ENCODE measurements at regions not wholly inside any gene's neighbourhood (a gene's known extent, or its start where the extent isn't known, plus 50 kb on each side); places are given as distances from the start of the nearest gene placed in this dataset.
A peak's percentile ranks its signal among the peaks of the same experiment; 100 is the strongest.

GRCh38 chr13:40399756-40400155 is 266.7 kb downstream of the FOXO1 start:
- Histone ChIP-seq H3K4me1 (ENCODE audit: control insufficient read depth, insufficient read depth, low read length) (peaks cover 9% of the 10 kb centered on the region), H3K9ac (ENCODE audit: low read length in 2 of 2) (no peak overlapping the region), H3K27ac (ENCODE audit: low read length) (no peak overlapping the region), H3K27me3 (ENCODE audit: control insufficient read depth in 1 of 2, insufficient read depth in 2 of 2, low read length in 2 of 2) (no peaks in the 10 kb centered on the region), H3K9me3 (ENCODE audit: control insufficient read depth in 2 of 2, low read length in 2 of 2) (no peaks in the 10 kb centered on the region), H3K36me3 (ENCODE audit: control insufficient read depth in 2 of 2, insufficient read depth in 2 of 2, low read length in 2 of 2) (no peaks in the 10 kb centered on the region), H3K4me3 (ENCODE audit: low read length in 2 of 2) (no peak overlapping the region)

GRCh38 chr13:40401911-40402776 is 264.3 kb downstream of the FOXO1 start:
- H3K36me3 ChIP-seq (ENCODE audit: control insufficient read depth in 2 of 2, insufficient read depth in 2 of 2, low read length in 2 of 2): no peaks in the 10 kb centered on the region
- H3K4me1 ChIP-seq (ENCODE audit: control insufficient read depth, insufficient read depth, low read length): peaks cover 9% of the 10 kb centered on the region
- H3K9ac ChIP-seq (ENCODE audit: low read length in 2 of 2): no peak overlapping the region
- H3K9me3 ChIP-seq (ENCODE audit: control insufficient read depth in 2 of 2, low read length in 2 of 2): no peaks in the 10 kb centered on the region
- H3K27me3 ChIP-seq (ENCODE audit: control insufficient read depth in 1 of 2, insufficient read depth in 2 of 2, low read length in 2 of 2): no peaks in the 10 kb centered on the region
- H3K4me3 ChIP-seq (ENCODE audit: low read length in 2 of 2): peak overlapping the region; percentile 31 to 61
- no peak overlapping the region for H3K27ac ChIP-seq (ENCODE audit: low read length)

GRCh38 chr13:40402931-40403431 is 263.5 kb downstream of the FOXO1 start:
- no peaks in the 10 kb centered on the region for H3K9me3 ChIP-seq (ENCODE audit: control insufficient read depth in 2 of 2, low read length in 2 of 2)
- peaks cover 9% of the 10 kb centered on the region for H3K4me1 ChIP-seq (ENCODE audit: control insufficient read depth, insufficient read depth, low read length)
- peak overlapping the region in 1 of 2 donors; percentile 31 for H3K4me3 ChIP-seq (ENCODE audit: low read length in 2 of 2)
- H3K9ac ChIP-seq (ENCODE audit: low read length in 2 of 2): no peak overlapping the region
- H3K27me3 ChIP-seq (ENCODE audit: control insufficient read depth in 1 of 2, insufficient read depth in 2 of 2, low read length in 2 of 2): no peaks in the 10 kb centered on the region
- no peaks in the 10 kb centered on the region for H3K36me3 ChIP-seq (ENCODE audit: control insufficient read depth in 2 of 2, insufficient read depth in 2 of 2, low read length in 2 of 2)
- peak overlapping the region; percentile 37 for H3K27ac ChIP-seq (ENCODE audit: low read length)

GRCh38 chr13:40403509-40404241 is 262.8 kb downstream of the FOXO1 start:
- H3K4me3 ChIP-seq (ENCODE audit: low read length in 2 of 2): no peak overlapping the region
- no peaks in the 10 kb centered on the region for H3K9me3 ChIP-seq (ENCODE audit: control insufficient read depth in 2 of 2, low read length in 2 of 2)
- H3K27ac ChIP-seq (ENCODE audit: low read length): peak overlapping the region; percentile 37
- H3K9ac ChIP-seq (ENCODE audit: low read length in 2 of 2): no peak overlapping the region
- no peaks in the 10 kb centered on the region for H3K27me3 ChIP-seq (ENCODE audit: control insufficient read depth in 1 of 2, insufficient read depth in 2 of 2, low read length in 2 of 2)
- peaks cover 9% of the 10 kb centered on the region for H3K4me1 ChIP-seq (ENCODE audit: control insufficient read depth, insufficient read depth, low read length)
- no peaks in the 10 kb centered on the region for H3K36me3 ChIP-seq (ENCODE audit: control insufficient read depth in 2 of 2, insufficient read depth in 2 of 2, low read length in 2 of 2)

- Histone ChIP-seq H3K27me3 (ENCODE audit: control insufficient read depth in 1 of 2, insufficient read depth in 2 of 2, low read length in 2 of 2) (no peaks in the 10 kb centered on the region), H3K9ac (ENCODE audit: low read length in 2 of 2) (no peak overlapping the region), H3K4me1 (ENCODE audit: control insufficient read depth, insufficient read depth, low read length) (peaks cover 9% of the 10 kb centered on the region), H3K27ac (ENCODE audit: low read length) (no peak overlapping the region), H3K4me3 (ENCODE audit: low read length in 2 of 2) (no peak overlapping the region), H3K36me3 (ENCODE audit: control insufficient read depth in 2 of 2, insufficient read depth in 2 of 2, low read length in 2 of 2) (no peaks in the 10 kb centered on the region), H3K9me3 (ENCODE audit: control insufficient read depth in 2 of 2, low read length in 2 of 2) (no peaks in the 10 kb centered on the region)
Observed at GRCh38 chr13:40404407-40404806, 262.0 kb downstream of the FOXO1 start.

- Histone ChIP-seq H3K9ac (ENCODE audit: low read length in 2 of 2) (no peak overlapping the region), H3K27me3 (ENCODE audit: control insufficient read depth in 1 of 2, insufficient read depth in 2 of 2, low read length in 2 of 2) (no peaks in the 10 kb centered on the region), H3K9me3 (ENCODE audit: control insufficient read depth in 2 of 2, low read length in 2 of 2) (no peaks in the 10 kb centered on the region), H3K36me3 (ENCODE audit: control insufficient read depth in 2 of 2, insufficient read depth in 2 of 2, low read length in 2 of 2) (no peaks in the 10 kb centered on the region), H3K27ac (ENCODE audit: low read length) (no peak overlapping the region), H3K4me3 (ENCODE audit: low read length in 2 of 2) (no peak overlapping the region), H3K4me1 (ENCODE audit: control insufficient read depth, insufficient read depth, low read length) (peaks cover 9% of the 10 kb centered on the region)
Observed at GRCh38 chr13:40404967-40405716, 261.3 kb downstream of the FOXO1 start.

- Histone ChIP-seq H3K36me3 (ENCODE audit: control insufficient read depth in 2 of 2, insufficient read depth in 2 of 2, low read length in 2 of 2) (no peaks in the 10 kb centered on the region), H3K27me3 (ENCODE audit: control insufficient read depth in 1 of 2, insufficient read depth in 2 of 2, low read length in 2 of 2) (no peaks in the 10 kb centered on the region), H3K4me3 (ENCODE audit: low read length in 2 of 2) (no peak overlapping the region), H3K27ac (ENCODE audit: low read length) (no peak overlapping the region), H3K9me3 (ENCODE audit: control insufficient read depth in 2 of 2, low read length in 2 of 2) (peaks cover 0 to 3% of the 10 kb centered on the region in 2 donors), H3K4me1 (ENCODE audit: control insufficient read depth, insufficient read depth, low read length) (peaks cover 9% of the 10 kb centered on the region), H3K9ac (ENCODE audit: low read length in 2 of 2) (no peak overlapping the region)
Observed at GRCh38 chr13:40406405-40407120, 259.9 kb downstream of the FOXO1 start.

- H3K9ac ChIP-seq (ENCODE audit: low read length in 2 of 2): no peak overlapping the region
- H3K9me3 ChIP-seq (ENCODE audit: control insufficient read depth in 2 of 2, low read length in 2 of 2): peaks cover 0 to 3% of the 10 kb centered on the region in 2 donors
- no peak overlapping the region for H3K4me3 ChIP-seq (ENCODE audit: low read length in 2 of 2)
- no peaks in the 10 kb centered on the region for H3K36me3 ChIP-seq (ENCODE audit: control insufficient read depth in 2 of 2, insufficient read depth in 2 of 2, low read length in 2 of 2)
- H3K27me3 ChIP-seq (ENCODE audit: control insufficient read depth in 1 of 2, insufficient read depth in 2 of 2, low read length in 2 of 2): no peaks in the 10 kb centered on the region
- peaks cover 6% of the 10 kb centered on the region for H3K4me1 ChIP-seq (ENCODE audit: control insufficient read depth, insufficient read depth, low read length)
- no peak overlapping the region for H3K27ac ChIP-seq (ENCODE audit: low read length)
Observed at GRCh38 chr13:40407567-40407966, 258.9 kb downstream of the FOXO1 start.

GRCh38 chr13:40408602-40409001 is 257.8 kb downstream of the FOXO1 start:
- H3K9ac ChIP-seq (ENCODE audit: low read length in 2 of 2): no peak overlapping the region
- no peak overlapping the region for H3K4me3 ChIP-seq (ENCODE audit: low read length in 2 of 2)
- no peaks in the 10 kb centered on the region for H3K36me3 ChIP-seq (ENCODE audit: control insufficient read depth in 2 of 2, insufficient read depth in 2 of 2, low read length in 2 of 2)
- no peaks in the 10 kb centered on the region for H3K4me1 ChIP-seq (ENCODE audit: control insufficient read depth, insufficient read depth, low read length)
- peaks cover 0 to 3% of the 10 kb centered on the region in 2 donors for H3K9me3 ChIP-seq (ENCODE audit: control insufficient read depth in 2 of 2, low read length in 2 of 2)
- no peaks in the 10 kb centered on the region for H3K27me3 ChIP-seq (ENCODE audit: control insufficient read depth in 1 of 2, insufficient read depth in 2 of 2, low read length in 2 of 2)
- no peak overlapping the region for H3K27ac ChIP-seq (ENCODE audit: low read length)

GRCh38 chr13:40409278-40409677 is 257.2 kb downstream of the FOXO1 start:
- Histone ChIP-seq H3K9me3 (ENCODE audit: control insufficient read depth in 2 of 2, low read length in 2 of 2) (peaks cover 0 to 3% of the 10 kb centered on the region in 2 donors), H3K27me3 (ENCODE audit: control insufficient read depth in 1 of 2, insufficient read depth in 2 of 2, low read length in 2 of 2) (no peaks in the 10 kb centered on the region), H3K9ac (ENCODE audit: low read length in 2 of 2) (no peak overlapping the region), H3K4me1 (ENCODE audit: control insufficient read depth, insufficient read depth, low read length) (no peaks in the 10 kb centered on the region), H3K36me3 (ENCODE audit: control insufficient read depth in 2 of 2, insufficient read depth in 2 of 2, low read length in 2 of 2) (no peaks in the 10 kb centered on the region), H3K27ac (ENCODE audit: low read length) (no peak overlapping the region), H3K4me3 (ENCODE audit: low read length in 2 of 2) (no peak overlapping the region)
